Endothelial cell (in vitro differentiated cells): ENCODE measurements at regions not wholly inside any gene's neighbourhood (a gene's known extent, or its start where the extent isn't known, plus 50 kb on each side); places are given as distances from the start of the nearest gene placed in this dataset.

Experiments
- DNase-seq: peaks from one replicate; pipeline ENCODE4 v3.0.0; 2021; ENCODE audit warnings: low spot score
- H3K27ac Mint-ChIP-seq: one replicate; pipeline ENCODE4 v1.8.0; 2021; ENCODE audit warnings: mixed read lengths, inconsistent platforms; ENCODE audit not compliant: unreplicated experiment
- H3K27me3 Mint-ChIP-seq: one replicate; pipeline ENCODE4 v1.8.0; 2021; ENCODE audit warnings: mild to moderate bottlenecking, moderate library complexity, mixed read lengths, inconsistent platforms; ENCODE audit not compliant: unreplicated experiment
- H3K36me3 Mint-ChIP-seq: one replicate; pipeline ENCODE4 v1.8.0; 2021; ENCODE audit warnings: mild to moderate bottlenecking, low read depth, mixed read lengths, inconsistent platforms; ENCODE audit not compliant: unreplicated experiment
- H3K4me1 Mint-ChIP-seq: one replicate; pipeline ENCODE4 v1.8.0; 2021; ENCODE audit warnings: mild to moderate bottlenecking, mixed read lengths, inconsistent platforms; ENCODE audit not compliant: unreplicated experiment
- H3K4me3 Mint-ChIP-seq: one replicate; pipeline ENCODE4 v1.8.0; 2021; ENCODE audit warnings: mild to moderate bottlenecking, mixed read lengths, inconsistent platforms; ENCODE audit not compliant: unreplicated experiment
- H3K9me3 Mint-ChIP-seq: one replicate; pipeline ENCODE4 v1.8.0; 2021; ENCODE audit warnings: mixed read lengths, inconsistent platforms; ENCODE audit not compliant: unreplicated experiment
- CTCF ChIP-seq: fragments of 200-600 bp; sonication (generic); IDR thresholded peaks from one replicate; pipeline ENCODE4 v1.5.0; 2021; ENCODE audit warnings: antibody characterized with exemption; ENCODE audit not compliant: unreplicated experiment

DNA sequence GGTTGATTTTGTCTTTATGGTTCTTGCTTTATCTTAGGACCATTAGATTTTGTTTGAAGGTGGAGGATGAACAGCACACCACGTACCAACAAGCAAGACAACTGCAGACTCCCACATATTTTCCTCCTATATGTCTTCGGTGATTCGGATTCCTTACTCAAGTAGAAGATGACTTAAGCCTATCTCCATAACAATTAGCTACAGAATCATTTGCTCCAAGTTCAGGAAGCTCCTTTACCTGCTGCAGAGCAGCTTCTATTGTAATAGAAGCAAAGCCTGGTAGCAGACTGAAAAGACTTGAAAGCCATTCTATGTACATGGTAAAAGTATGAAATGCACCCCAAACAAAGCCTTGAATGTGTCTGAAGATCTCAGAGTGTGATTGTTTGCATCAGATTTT, 229.0 kb downstream of the SOX2 start:
- no peaks in the 10 kb centered on the region for H3K36me3 Mint-ChIP-seq
- H3K4me3 Mint-ChIP-seq, result no peak overlapping the region
- peaks cover 21% of the 10 kb centered on the region for H3K4me1 Mint-ChIP-seq
- peaks cover 1% of the 10 kb centered on the region for H3K27me3 Mint-ChIP-seq
- H3K27ac Mint-ChIP-seq, result no peak overlapping the region
- no peaks in the 10 kb centered on the region for H3K9me3 Mint-ChIP-seq
- no peak for DNase-seq
- TF ChIP-seq CTCF, result no peak

- Mint-ChIP-seq H3K9me3 (no peaks in the 10 kb centered on the region), H3K36me3 (no peaks in the 10 kb centered on the region), H3K27me3 (peaks cover 1% of the 10 kb centered on the region), H3K4me1 (peaks cover 21% of the 10 kb centered on the region), H3K27ac (no peak overlapping the region), H3K4me3 (no peak overlapping the region)
- DNase-seq, result no peak
- TF ChIP-seq CTCF, result no peak
These were observed 229.5 kb downstream of the SOX2 start for GRCh38 chr3:181941250-181941649.

DNA sequence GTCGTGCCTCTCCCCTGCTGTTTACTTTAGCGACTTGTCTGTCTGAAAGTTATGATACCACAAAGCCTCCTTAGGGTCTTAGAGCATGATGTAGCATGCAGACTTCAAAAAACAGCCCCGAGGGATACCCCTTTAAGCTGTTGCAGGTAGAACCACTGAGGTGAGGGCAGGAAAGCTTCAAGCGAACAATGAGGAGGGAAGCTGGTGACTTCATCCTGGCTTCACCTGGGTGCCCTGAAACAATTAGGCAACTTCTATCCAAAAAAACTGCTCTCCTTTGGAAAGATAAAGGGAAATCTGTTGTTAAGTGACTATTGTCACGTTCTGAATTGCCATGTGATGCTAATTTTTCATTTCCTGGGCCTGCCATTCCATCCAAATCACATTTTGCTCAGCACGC, 231.6 kb downstream of the SOX2 start:
- Mint-ChIP-seq H3K27ac (no peak overlapping the region), H3K4me3 (no peak overlapping the region), H3K36me3 (no peaks in the 10 kb centered on the region), H3K9me3 (no peaks in the 10 kb centered on the region), H3K27me3 (peaks cover 1% of the 10 kb centered on the region), H3K4me1 (peaks cover 21% of the 10 kb centered on the region)
- no peak for TF ChIP-seq CTCF
- no peak for DNase-seq

DNA sequence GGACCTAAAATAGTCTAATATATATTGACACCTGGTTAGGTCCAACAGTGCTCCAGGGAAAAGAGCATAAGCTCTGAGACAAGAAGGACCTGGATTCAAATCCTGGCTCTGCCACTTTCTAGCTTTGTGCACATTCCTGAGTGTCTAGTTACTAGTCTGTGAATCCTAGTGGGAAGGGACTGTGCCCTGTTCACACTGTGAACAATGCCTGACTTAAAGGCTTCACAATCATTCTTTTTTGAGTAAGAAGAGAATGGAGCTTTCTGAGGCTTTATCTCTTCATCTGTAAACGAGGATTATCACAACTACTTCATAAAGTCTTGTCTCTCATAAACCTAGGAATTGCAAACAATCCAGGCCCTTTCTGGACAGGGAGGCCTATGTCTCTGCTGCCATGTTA, 235.9 kb downstream of the SOX2 start:
- peaks cover 1% of the 10 kb centered on the region for H3K27me3 Mint-ChIP-seq
- TF ChIP-seq CTCF, result no peak
- no peak for DNase-seq
- H3K9me3 Mint-ChIP-seq, result no peaks in the 10 kb centered on the region
- no peak overlapping the region for H3K4me3 Mint-ChIP-seq
- H3K27ac Mint-ChIP-seq, result no peak overlapping the region
- H3K36me3 Mint-ChIP-seq, result no peaks in the 10 kb centered on the region
- peaks cover 8% of the 10 kb centered on the region for H3K4me1 Mint-ChIP-seq

GRCh38 chr3:181948286-181948685, 236.6 kb downstream of the SOX2 start:
- no peak for DNase-seq
- H3K36me3 Mint-ChIP-seq, result no peaks in the 10 kb centered on the region
- H3K27ac Mint-ChIP-seq, result no peak overlapping the region
- no peaks in the 10 kb centered on the region for H3K9me3 Mint-ChIP-seq
- no peak for TF ChIP-seq CTCF
- H3K4me3 Mint-ChIP-seq, result no peak overlapping the region
- H3K27me3 Mint-ChIP-seq, result peaks cover 1% of the 10 kb centered on the region
- H3K4me1 Mint-ChIP-seq, result peaks cover 6% of the 10 kb centered on the region
